Pancreas (tissue), 10 donors: ENCODE measurements at regions not wholly inside any gene's neighbourhood (a gene's known extent, or its start where the extent isn't known, plus 50 kb on each side); places are given as distances from the start of the nearest gene placed in this dataset.
"Not testable (repeated sequence)": the region's sequence is repeated elsewhere in the genome, so short reads cannot be mapped to it uniquely, and the experiment has no call there.

Experiments used
- ATAC-seq, 4 donors: fragments of 200-7000 bp; cut with Tn5 transposase; one replicate each; pipeline versions ENCODE4 v1.8.0 to v1.9.1; 2020; ENCODE audit warnings: mild to moderate bottlenecking in 4 of 4, moderate library complexity in 4 of 4
- DNase-seq, 6 donors: peaks; one replicate each; pipeline ENCODE4 v3.0.0-alpha.2; 2020
- FAIRE-seq: peaks from 2 replicates; lab custom pipeline; 2012; peaks lifted over from hg19 to GRCh38; lab: Jason Lieb, UNC
- H3K27ac ChIP-seq, 4 donors: fragments of 200-600 bp; sonication (generic); 1 replicate in 3 of 4; 2 replicates in 1 of 4; pipeline versions ENCODE4 v1.5.0 to v1.8.0; 2020
- H3K27me3 ChIP-seq, 4 donors: fragments of 200-600 bp; one replicate each; pipeline ENCODE4 v1.8.0; 2021
- H3K36me3 ChIP-seq, 3 donors: fragments of 200-600 bp; sonication (generic) in 1 of 3; one replicate each; pipeline versions ENCODE4 v1.5.0 to v1.8.0; 2020 to 2021
- H3K4me1 ChIP-seq, 3 donors: fragments of 200-600 bp; one replicate each; pipeline ENCODE4 v1.8.0; 2021
- H3K4me3 ChIP-seq, 4 donors: fragments of 200-600 bp; sonication (generic) in 2 of 4; one replicate each; pipeline versions ENCODE4 v1.5.0 to v1.8.0; 2020 to 2021
- H3K9me3 ChIP-seq, 4 donors: fragments of 200-600 bp; one replicate each; pipeline ENCODE4 v1.8.0; 2021
- CTCF ChIP-seq, 4 donors: fragments of 200-600 bp; sonication (generic) in 3 of 4; IDR thresholded peaks; one replicate each; pipeline versions ENCODE4 v1.5.0 to v1.8.0; 2021; ENCODE audit warnings: antibody characterized with exemption in 4 of 4
- WGBS, 2 donors: extraction: QIAGEN DNeasy Blood & Tissue Kit; methylation state at CpG; one replicate each; pipeline ENCODE4 v1.1.7; 2013; 5-methylcytosine and 5-hydroxymethylcytosine counted together
- intact Hi-C, 3 donors: fragments of 100-400 bp; cut with DNase I; formaldehyde crosslinking; loops; one replicate each; pipeline versions ENCODE4 v1.11.1 to v1.14.2; 2022
- donor health status: healthy with polysubstance abuse.
- donor health status: DM: no; HTN: no; CAD: no; lungs with moderate emphysema.
- donor health status: DM: no; HTN: no; CAD: no.
- donor health status: control.
- donor health status: control.
- donor health status: Bipolar disorder and iron deficiency.
- donor health status: DM: yes; HTN: yes; CAD: no.
- donor health status: DM: no; HTN: no; CAD: no.
- donor health status: DM: no; HTN: no; CAD: no.
- donor health status: DM: yes; HTN: yes; CAD: no.

- no peak overlapping the region for H3K27ac ChIP-seq
- no peak for FAIRE-seq
- no peaks in the 10 kb centered on the region for H3K27me3 ChIP-seq
- no peak overlapping the region for H3K4me3 ChIP-seq
- no peak for DNase-seq
- no peaks in the 10 kb centered on the region for H3K4me1 ChIP-seq
- H3K36me3 ChIP-seq, result no peaks in the 10 kb centered on the region
- TF ChIP-seq CTCF (IDR thresholded peaks at IDR 0.05), result no peak
- no peaks in the 10 kb centered on the region for H3K9me3 ChIP-seq
- no peak for ATAC-seq
- intact Hi-C loops, result no loop called here
- WGBS, 2 donors, result 69 to 84% methylated on average over 20 to 23 of the region's 23 CpGs
Observed at GRCh38 chr9:135404451-135405144, 75.0 kb upstream of the PPP1R26 start.

GRCh38 chr9:135405145-135405464, 74.5 kb upstream of the PPP1R26 start:
- H3K36me3 ChIP-seq, H3K4me3 ChIP-seq, ATAC-seq, H3K9me3 ChIP-seq, H3K27ac ChIP-seq, intact Hi-C loops, FAIRE-seq, H3K4me1 ChIP-seq, H3K27me3 ChIP-seq: not testable (repeated sequence)
- DNase-seq, result peak in 1 of 6 donors; percentile 26
- WGBS, 2 donors, result 74 to 86% methylated on average over 12 of the region's 12 CpGs

- no peak overlapping the region for H3K27ac ChIP-seq
- no peak overlapping the region for H3K4me3 ChIP-seq
- FAIRE-seq (no peak), ATAC-seq (no peak), DNase-seq (no peak)
- no peaks in the 10 kb centered on the region for H3K9me3 ChIP-seq
- no peaks in the 10 kb centered on the region for H3K36me3 ChIP-seq
- H3K4me1 ChIP-seq, result no peaks in the 10 kb centered on the region
- intact Hi-C loops, result no loop called here
- WGBS, 2 donors, result 60 to 81% methylated on average over 14 of the region's 14 CpGs
- no peak for TF ChIP-seq CTCF (IDR thresholded peaks at IDR 0.05)
- H3K27me3 ChIP-seq, result no peaks in the 10 kb centered on the region
Observed at GRCh38 chr9:135408476-135409254, 70.9 kb upstream of the PPP1R26 start.

GRCh38 chr9:135409286-135410200, 70.0 kb upstream of the PPP1R26 start:
- H3K4me1 ChIP-seq, result no peaks in the 10 kb centered on the region
- TF ChIP-seq CTCF (IDR thresholded peaks at IDR 0.05), result no peak
- H3K9me3 ChIP-seq, result no peaks in the 10 kb centered on the region
- 66 to 80% methylated on average over 28 to 30 of the region's 30 CpGs for WGBS, 2 donors
- FAIRE-seq (no peak), DNase-seq (no peak), ATAC-seq (no peak)
- no peaks in the 10 kb centered on the region for H3K27me3 ChIP-seq
- H3K4me3 ChIP-seq, result no peak overlapping the region
- H3K36me3 ChIP-seq, result no peaks in the 10 kb centered on the region
- no peak overlapping the region for H3K27ac ChIP-seq
- intact Hi-C loops, result loop anchor here in 2 of 3 donors (5.0 to 10.0 kb wide), 5 partner anchors 322 to 715 kb away; partner anchors contain the start of gene OLFM1 (in 1 of the 2)

- DNase-seq (no peak), FAIRE-seq (no peak), ATAC-seq (no peak)
- Histone ChIP-seq H3K9me3 (no peaks in the 10 kb centered on the region), H3K4me1 (no peaks in the 10 kb centered on the region), H3K27me3 (no peaks in the 10 kb centered on the region), H3K36me3 (no peaks in the 10 kb centered on the region), H3K4me3 (no peak overlapping the region), H3K27ac (no peak overlapping the region)
- intact Hi-C loops, result loop anchor here in 2 of 3 donors (5.0 to 10.0 kb wide), 5 partner anchors 323 to 716 kb away; partner anchors contain the start of gene OLFM1 (in 1 of the 2)
- no peak for TF ChIP-seq CTCF (IDR thresholded peaks at IDR 0.05)
- 68 to 79% methylated on average over 7 of the region's 7 CpGs for WGBS, 2 donors
Observed at GRCh38 chr9:135410421-135410820, 69.2 kb upstream of the PPP1R26 start.
